K562 (cell line): ENCODE measurements at regions not wholly inside any gene's neighbourhood (a gene's known extent, or its start where the extent isn't known, plus 50 kb on each side); places are given as distances from the start of the nearest gene placed in this dataset.

Experiments used
- ATAC-seq: fragments of 200-7000 bp; cut with Tn5 transposase; 3 replicates; pipeline ENCODE4 v1.9.1; 2020; ENCODE audit warnings: moderate library complexity
- BruUV-seq: library from RNA; stranded (reverse); fragments of 400-500 nt; replicated peaks from 2 replicates; lab custom pipeline; 2021; lab: Mats Ljungman, UMichigan
- CTCF ChIA-PET: fragments of 300-600 bp; formaldehyde crosslinking; extraction: SDS; loops from one replicate; lab custom pipeline; 2021; ENCODE audit warnings: low intra/inter-chr PET ratio; lab: Yijun Ruan, JAX
- POLR2A ChIA-PET: fragments of 300-600, 350-650 bp; sonication (Branson Sonifier 250); formaldehyde crosslinking; extraction: SDS; loops from one replicate; lab custom pipeline; 2021; ENCODE audit warnings: antibody characterized with exemption, inconsistent platforms; lab: Yijun Ruan, JAX
- DNase-seq, 4 experiments: peaks; one replicate each; pipeline versions ENCODE4 v3.0.0 to v3.0.0-alpha.2; 2011 to 2018; ENCODE audit warnings: low spot score in 3 of 4, mixed read lengths in 3 of 4; ENCODE audit errors: extremely low read depth in 1 of 4
- FAIRE-seq: peaks from 2 replicates; lab custom pipeline; 2011; peaks lifted over from hg19 to GRCh38; lab: Jason Lieb, UNC
- H2AFZ ChIP-seq: 2 replicates; pipeline ENCODE4 v1.6.0; 2011; ENCODE audit warnings: low read depth, low read length, control low read depth, inconsistent platforms
- H3K27ac ChIP-seq: fragments of 200-600 bp; 3 replicates; pipeline ENCODE4 v1.8.0; 2011; ENCODE audit warnings: low read depth, mild to moderate bottlenecking, control low read depth, inconsistent platforms, low read length, moderate library complexity, mixed read lengths; ENCODE audit errors: extremely low read depth
- H3K27me3 ChIP-seq, 2 experiments: fragments of 300-600 bp in 1 of 2; 2 replicates in 1 of 2; 3 replicates in 1 of 2; pipeline versions ENCODE4 v1.6.0 to v1.8.0; 2011; ENCODE audit warnings: inconsistent platforms in 2 of 2, low read length in 2 of 2, mild to moderate bottlenecking in 1 of 2, mixed read lengths in 1 of 2, moderate library complexity in 1 of 2; ENCODE audit not compliant: control insufficient read depth in 2 of 2, insufficient read depth in 2 of 2
- H3K36me3 ChIP-seq: fragments of 300-600 bp; 3 replicates; pipeline ENCODE4 v1.8.0; 2011; ENCODE audit warnings: mild to moderate bottlenecking, low read length, inconsistent platforms; ENCODE audit not compliant: control insufficient read depth, insufficient read depth
- H3K4me1 ChIP-seq, 2 experiments: fragments of 200-600 bp in 1 of 2; replicated peaks in 1 of 2; 2 replicates in 1 of 2; 3 replicates in 1 of 2; pipeline versions ENCODE4 v1.5.1 to v1.8.0; 2011; ENCODE audit warnings: inconsistent platforms in 2 of 2, low read length in 2 of 2, mild to moderate bottlenecking in 1 of 2, mixed read lengths in 1 of 2, moderate library complexity in 1 of 2; ENCODE audit not compliant: control insufficient read depth in 2 of 2, insufficient read depth in 2 of 2
- H3K4me2 ChIP-seq: 2 replicates; pipeline ENCODE4 v1.6.1; 2011; ENCODE audit warnings: low read length, control low read depth, inconsistent platforms, mixed read lengths; ENCODE audit not compliant: insufficient read depth
- H3K4me3 ChIP-seq: fragments of 200-600 bp; sonication (generic), shearing (Covaris generic); 2 replicates; pipeline ENCODE4 v1.5.1; 2016; ENCODE audit warnings: control low read depth, inconsistent platforms
- H3K79me2 ChIP-seq: fragments of 200-600 bp; 3 replicates; pipeline ENCODE4 v1.8.0; 2011; ENCODE audit warnings: low read length, inconsistent platforms; ENCODE audit not compliant: control insufficient read depth, insufficient read depth
- H3K9ac ChIP-seq, 2 experiments: 2 replicates each; pipeline versions ENCODE4 v1.6.0 to v1.6.1; 2011; ENCODE audit warnings: low read depth in 2 of 2, low read length in 2 of 2, control low read depth in 1 of 2, inconsistent platforms in 1 of 2, mild to moderate bottlenecking in 1 of 2, mixed read lengths in 1 of 2; ENCODE audit not compliant: insufficient read depth in 1 of 2
- H3K9me1 ChIP-seq: one replicate; pipeline ENCODE4 v1.6.0; 2011; ENCODE audit warnings: inconsistent platforms, mild to moderate bottlenecking, low read length, moderate library complexity; ENCODE audit not compliant: control insufficient read depth, insufficient read depth
- H3K9me3 ChIP-seq: replicated peaks from 2 replicates; pipeline ENCODE4 v1.5.1; 2011; ENCODE audit warnings: low read depth, low read length, inconsistent platforms; ENCODE audit not compliant: control insufficient read depth, insufficient read depth
- H4K20me1 ChIP-seq: replicated peaks from 2 replicates; pipeline ENCODE4 v1.6.1; 2011; ENCODE audit warnings: low read length, inconsistent platforms, mixed read lengths; ENCODE audit not compliant: control insufficient read depth, insufficient read depth
- HEY1 ChIP-seq: fragments of 250-450 bp; sonication (Bioruptor Pico); IDR thresholded peaks from 2 replicates; pipeline ENCODE4 v1.5.0; 2020; ENCODE audit warnings: mild to moderate bottlenecking, moderate library complexity, borderline replicate concordance
- LEF1 ChIP-seq: fragments of 450-650 bp; IDR thresholded peaks from 2 replicates; pipeline ENCODE4 v1.6.1; 2016; ENCODE audit warnings: mild to moderate bottlenecking
- PCBP2 ChIP-seq: fragments of 200-400 bp; formaldehyde crosslinking; IDR thresholded peaks from 2 replicates; pipeline ENCODE4 v1.6.1; 2018; ENCODE audit warnings: low read length, low read depth, mild to moderate bottlenecking, moderate library complexity; ENCODE audit not compliant: poor library complexity, severe bottlenecking
- RBFOX2 ChIP-seq: fragments of 200-400 bp; formaldehyde crosslinking; IDR thresholded peaks from 2 replicates; pipeline ENCODE4 v1.6.1; 2017; ENCODE audit warnings: low read depth, mild to moderate bottlenecking, low read length, moderate library complexity
- RFX5 ChIP-seq: IDR thresholded peaks from 2 replicates; pipeline ENCODE4 v1.6.1; 2011; ENCODE audit warnings: low read depth, mild to moderate bottlenecking, improper control_type of control experiment, low read length
- SRF ChIP-seq, 2 experiments: fragments of 250-450, 450-650 bp in 1 of 2; sonication (Bioruptor Pico) in 1 of 2; sonication (generic) in 1 of 2; formaldehyde crosslinking; IDR thresholded peaks; 2 replicates each; pipeline versions ENCODE4 v1.5.0 to v1.5.1; 2020 to 2022; ENCODE audit warnings: mild to moderate bottlenecking in 1 of 2, missing genetic modification reagents in 1 of 2
- TAF15 ChIP-seq: fragments of 200-400 bp; formaldehyde crosslinking; IDR thresholded peaks from 2 replicates; pipeline ENCODE4 v1.6.1; 2017; ENCODE audit warnings: mild to moderate bottlenecking, low read depth, low read length, moderate library complexity
- TCF3 ChIP-seq: sonication (generic); formaldehyde crosslinking; IDR thresholded peaks from 2 replicates; pipeline ENCODE4 v1.4.0; 2020; ENCODE audit warnings: mild to moderate bottlenecking, missing genetic modification reagents
- TFE3 ChIP-seq: fragments of 450-650 bp; formaldehyde crosslinking; IDR thresholded peaks from 2 replicates; pipeline ENCODE4 v1.4.0; 2020; ENCODE audit warnings: mild to moderate bottlenecking, mixed read lengths
- ZNF407 ChIP-seq: fragments of 450-650 bp; IDR thresholded peaks from 2 replicates; pipeline ENCODE4 v1.6.1; 2016; ENCODE audit warnings: low read depth
- WGBS: fragments of 100-300 bp; shearing (Covaris generic); methylation state at CpG from one replicate; pipeline ENCODE4 v1.1.6; 2016; ENCODE audit warnings: low coverage, mixed read lengths; ENCODE audit not compliant: insufficient coverage; ENCODE audit errors: missing lambda C conversion rate; 5-methylcytosine and 5-hydroxymethylcytosine counted together
- in situ Hi-C: fragments of 300-500 bp; cut with MboI; formaldehyde crosslinking; loops from 4 replicates; pipeline ENCODE4 v1.15.0; 2018; ENCODE audit warnings: inconsistent platforms, mixed read lengths
- intact Hi-C: fragments of 100-400 bp; cut with micrococcal nuclease; formaldehyde crosslinking; loops from 2 replicates; pipeline ENCODE4 v1.14.2; 2022

GRCh38 chrX:68936126-68936525 is 107.3 kb downstream of the EFNB1 start:
- no peak for ATAC-seq
- BruUV-seq = no TSS peak
- ChIA-PET POLR2A (no interaction called here), CTCF (no interaction called here)
- FAIRE-seq = no peak
- Histone ChIP-seq H4K20me1 (no peaks in the 10 kb centered on the region), H3K36me3 (no peaks in the 10 kb centered on the region), H3K27ac (no peak overlapping the region), H3K4me1 (no peaks in the 10 kb centered on the region), H3K9me3 (no peaks in the 10 kb centered on the region), H3K79me2 (no peaks in the 10 kb centered on the region), H3K27me3 (no peaks in the 10 kb centered on the region), H3K9me1 (no peaks in the 10 kb centered on the region), H3K4me3 (no peak overlapping the region), H3K4me2 (no peak overlapping the region), H2AFZ (no peak overlapping the region), H3K9ac (no peak overlapping the region)
- WGBS = 0% methylated on average over 3 of the region's 4 CpGs
- no peak for TF ChIP-seq RBFOX2
- no peak for TF ChIP-seq TFE3
- TF ChIP-seq PCBP2 = no peak
- no peak for TF ChIP-seq SRF (CRISPR knock-in tag; IDR thresholded peaks at IDR 0.05)
- no peak for TF ChIP-seq TAF15
- no peak for TF ChIP-seq ZNF407
- TF ChIP-seq RFX5 = no peak
- TF ChIP-seq LEF1 = no peak
- TF ChIP-seq TCF3 (CRISPR knock-in tag) = no peak
- TF ChIP-seq HEY1 (CRISPR knock-in tag) = no peak
- DNase-seq = no peak
- in situ Hi-C loops (no loop called here), intact Hi-C loops (no loop called here)
